ENCODE measurements at regions not wholly inside any gene's neighbourhood (a gene's known extent, or its start where the extent isn't known, plus 50 kb on each side); places are given as distances from the start of the nearest gene placed in this dataset.

- no peak for TF ChIP-seq FOXM1 (CRISPR knock-in tag; IDR thresholded peaks at IDR 0.05)
- no peak for TF ChIP-seq ZFP36 (IDR thresholded peaks at IDR 0.05; ENCODE audit: borderline replicate concordance, low read depth, low read length, partially characterized antibody)
- TF ChIP-seq ATF2 (CRISPR knock-in tag; IDR thresholded peaks at IDR 0.05) = no peak
- no peak for TF ChIP-seq MAX (IDR thresholded peaks at IDR 0.05)
- no peak for TF ChIP-seq REST (IDR thresholded peaks at IDR 0.05; ENCODE audit: borderline replicate concordance in 1 of 2, low read depth in 1 of 2, low read length in 2 of 2)
- no peak for TF ChIP-seq EZH2 (conservative IDR thresholded peaks at IDR 0.05; ENCODE audit: low read depth, low read length)
- no peak for TF ChIP-seq TAF1 (CRISPR knock-in tag; IDR thresholded peaks at IDR 0.05)
- TF ChIP-seq SMC3 (IDR thresholded peaks at IDR 0.05; ENCODE audit: low read length) = no peak
- no peak for TF ChIP-seq ZNF263 (CRISPR knock-in tag; IDR thresholded peaks at IDR 0.05)
- no peak for TF ChIP-seq POLR2A (IDR thresholded peaks at IDR 0.05; ENCODE audit: insufficient read depth in 1 of 2, low read depth in 2 of 2, low read length in 2 of 2)
- TF ChIP-seq RCOR2 (CRISPR knock-in tag; IDR thresholded peaks at IDR 0.05) = no peak
- TF ChIP-seq ATF6 (CRISPR knock-in tag; conservative IDR thresholded peaks at IDR 0.05) = no peak
- TF ChIP-seq FIP1L1 (IDR thresholded peaks at IDR 0.05; ENCODE audit: borderline replicate concordance, insufficient read depth, low read depth, low read length) = no peak
Observed at GRCh38 chr4:126965877-126966276, 666.9 kb upstream of the INTU start.
